Mucosa of descending colon (tissue), 3 donors: ENCODE measurements at regions not wholly inside any gene's neighbourhood (a gene's known extent, or its start where the extent isn't known, plus 50 kb on each side); places are given as distances from the start of the nearest gene placed in this dataset.

ENCODE experiments used
- ATAC-seq: fragments of 200-7000 bp; cut with Tn5 transposase; one replicate; pipeline ENCODE4 v1.9.1; 2020; ENCODE audit warnings: mild to moderate bottlenecking, moderate library complexity
- DNase-seq, 3 donors: peaks; one replicate each; pipeline ENCODE4 v3.0.0-alpha.2; 2020
- H3K36me3 ChIP-seq: fragments of 200-600 bp; one replicate; pipeline ENCODE4 v1.8.0; 2021; ENCODE audit warnings: low read depth, mild to moderate bottlenecking
- H3K4me1 ChIP-seq: fragments of 200-600 bp; one replicate; pipeline ENCODE4 v1.8.0; 2021; ENCODE audit warnings: low read depth, mild to moderate bottlenecking
- H3K4me3 ChIP-seq: fragments of 200-600 bp; one replicate; pipeline ENCODE4 v1.8.0; 2021; ENCODE audit warnings: mild to moderate bottlenecking
- H3K9me3 ChIP-seq: fragments of 200-600 bp; one replicate; pipeline ENCODE4 v1.8.0; 2021; ENCODE audit warnings: mild to moderate bottlenecking
- CTCF ChIP-seq: fragments of 200-600 bp; IDR thresholded peaks from one replicate; pipeline ENCODE4 v1.8.0; 2022; ENCODE audit warnings: antibody characterized with exemption, mild to moderate bottlenecking
- intact Hi-C, 2 donors: fragments of 100-400 bp; cut with DNase I in 1 of 2; cut with micrococcal nuclease in 1 of 2; formaldehyde crosslinking; loops; one replicate each; pipeline versions ENCODE4 v1.11.0 to v1.11.1; 2022; cut with DNase I, micrococcal nuclease
- donor health status: DM: no; HTN: no; CAD: no; lungs with moderate emphysema.
- donor health status: DM: no; HTN: no; CAD: no.
- donor health status: DM: no; HTN: yes; CAD: no.

GRCh38 chr17:70668938-70669778, 499.8 kb downstream of the KCNJ2 start:
- no peaks in the 10 kb centered on the region for H3K9me3 ChIP-seq
- H3K4me3 ChIP-seq, result no peak overlapping the region
- ATAC-seq (peak; percentile 6), DNase-seq (no peak)
- no peak for TF ChIP-seq CTCF
- peaks cover 3% of the 10 kb centered on the region for H3K4me1 ChIP-seq
- intact Hi-C loops, result no loop called here
- no peaks in the 10 kb centered on the region for H3K36me3 ChIP-seq

- H3K4me3 ChIP-seq, result no peak overlapping the region
- no peak for TF ChIP-seq CTCF
- no peaks in the 10 kb centered on the region for H3K4me1 ChIP-seq
- intact Hi-C loops, result no loop called here
- ATAC-seq, result no peak
- no peak for DNase-seq
- no peaks in the 10 kb centered on the region for H3K9me3 ChIP-seq
- no peaks in the 10 kb centered on the region for H3K36me3 ChIP-seq
These were observed 504.7 kb downstream of the KCNJ2 start for GRCh38 chr17:70674061-70674460.

GRCh38 chr17:70675070-70675590, 505.8 kb downstream of the KCNJ2 start:
- Histone ChIP-seq H3K4me3 (no peak overlapping the region), H3K36me3 (no peaks in the 10 kb centered on the region), H3K9me3 (no peaks in the 10 kb centered on the region), H3K4me1 (no peaks in the 10 kb centered on the region)
- DNase-seq, result no peak
- TF ChIP-seq CTCF, result no peak
- intact Hi-C loops, result no loop called here
- no peak for ATAC-seq

GRCh38 chr17:70677783-70678647, 508.7 kb downstream of the KCNJ2 start:
- ATAC-seq, result no peak
- intact Hi-C loops, result no loop called here
- Histone ChIP-seq H3K9me3 (no peaks in the 10 kb centered on the region), H3K36me3 (no peaks in the 10 kb centered on the region), H3K4me1 (no peaks in the 10 kb centered on the region), H3K4me3 (no peak overlapping the region)
- no peak for TF ChIP-seq CTCF
- DNase-seq, result no peak

GRCh38 chr17:70678889-70679288, 509.6 kb downstream of the KCNJ2 start:
- no peak for TF ChIP-seq CTCF
- no peaks in the 10 kb centered on the region for H3K36me3 ChIP-seq
- intact Hi-C loops, result no loop called here
- no peak for DNase-seq
- no peak for ATAC-seq
- no peak overlapping the region for H3K4me3 ChIP-seq
- H3K4me1 ChIP-seq, result no peaks in the 10 kb centered on the region
- no peaks in the 10 kb centered on the region for H3K9me3 ChIP-seq
